Peyer's patch (tissue), 4 donors: ENCODE measurements at regions not wholly inside any gene's neighbourhood (a gene's known extent, or its start where the extent isn't known, plus 50 kb on each side); places are given as distances from the start of the nearest gene placed in this dataset.

ENCODE experiments used
- CTCF ChIP-seq, 6 experiments: fragments of 450-650 bp in 4 of 6; fragments of 200-600 bp in 2 of 6; sonication (generic) in 1 of 6; IDR thresholded peaks; one replicate each; pipeline ENCODE4 v1.5.1; 2017 to 2019; ENCODE audit warnings: antibody characterized with exemption in 6 of 6, mild to moderate bottlenecking in 3 of 6, moderate library complexity in 1 of 6
- POLR2A ChIP-seq, 2 donors: fragments of 450-650 bp; IDR thresholded peaks; one replicate each; pipeline ENCODE4 v1.5.1; 2017; ENCODE audit warnings: antibody characterized with exemption in 2 of 2, mild to moderate bottlenecking in 2 of 2, moderate library complexity in 2 of 2

- TF ChIP-seq CTCF (IDR thresholded peaks at IDR 0.05): no peak
- TF ChIP-seq POLR2A (IDR thresholded peaks at IDR 0.05): no peak
Measured at GRCh38 chr21:18468790-18469189, 65.2 kb upstream of the TMPRSS15 start.
